ENCODE measurements at regions not wholly inside any gene's neighbourhood (a gene's known extent, or its start where the extent isn't known, plus 50 kb on each side); places are given as distances from the start of the nearest gene placed in this dataset.

- no peaks in the 10 kb centered on the region for H3K27me3 ChIP-seq (ENCODE audit: control insufficient read depth, insufficient read depth, low read length)
- no peak overlapping the region for H3K9ac ChIP-seq (ENCODE audit: insufficient read depth, low read length)
- DNase-seq (ENCODE audit: low read depth in 2 of 2) = no peak
- TF ChIP-seq EZH2 (IDR thresholded peaks at IDR 0.05; ENCODE audit: low read length, missing control alignments) = no peak
- TF ChIP-seq, protein P1, sequence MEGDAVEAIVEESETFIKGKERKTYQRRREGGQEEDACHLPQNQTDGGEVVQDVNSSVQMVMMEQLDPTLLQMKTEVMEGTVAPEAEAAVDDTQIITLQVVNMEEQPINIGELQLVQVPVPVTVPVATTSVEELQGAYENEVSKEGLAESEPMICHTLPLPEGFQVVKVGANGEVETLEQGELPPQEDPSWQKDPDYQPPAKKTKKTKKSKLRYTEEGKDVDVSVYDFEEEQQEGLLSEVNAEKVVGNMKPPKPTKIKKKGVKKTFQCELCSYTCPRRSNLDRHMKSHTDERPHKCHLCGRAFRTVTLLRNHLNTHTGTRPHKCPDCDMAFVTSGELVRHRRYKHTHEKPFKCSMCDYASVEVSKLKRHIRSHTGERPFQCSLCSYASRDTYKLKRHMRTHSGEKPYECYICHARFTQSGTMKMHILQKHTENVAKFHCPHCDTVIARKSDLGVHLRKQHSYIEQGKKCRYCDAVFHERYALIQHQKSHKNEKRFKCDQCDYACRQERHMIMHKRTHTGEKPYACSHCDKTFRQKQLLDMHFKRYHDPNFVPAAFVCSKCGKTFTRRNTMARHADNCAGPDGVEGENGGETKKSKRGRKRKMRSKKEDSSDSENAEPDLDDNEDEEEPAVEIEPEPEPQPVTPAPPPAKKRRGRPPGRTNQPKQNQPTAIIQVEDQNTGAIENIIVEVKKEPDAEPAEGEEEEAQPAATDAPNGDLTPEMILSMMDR (conservative IDR thresholded peaks at IDR 0.05 in 1 of 2, IDR thresholded peaks at IDR 0.05 in 1 of 2; ENCODE audit: low read depth in 1 of 2, low read length in 2 of 2) = no peak
- H3K27ac ChIP-seq (ENCODE audit: insufficient read depth, low read length) = no peak overlapping the region
- no peak overlapping the region for H2AFZ ChIP-seq (ENCODE audit: low read length)
- no peaks in the 10 kb centered on the region for H4K20me1 ChIP-seq (ENCODE audit: control insufficient read depth, extremely low read depth, insufficient read depth, low read length)
- no peaks in the 10 kb centered on the region for H3K79me2 ChIP-seq (ENCODE audit: control insufficient read depth, insufficient read depth, low read length)
- no peak overlapping the region for H3K4me3 ChIP-seq (replicated peaks in 1 of 4; ENCODE audit: control extremely low read depth in 1 of 4, insufficient read depth in 1 of 4, low read depth in 3 of 4, low read length in 4 of 4)
- H3K4me2 ChIP-seq (ENCODE audit: extremely low read depth, insufficient read depth, low read length) = no peak overlapping the region
- H3K4me1 ChIP-seq (ENCODE audit: control insufficient read depth, extremely low read depth, insufficient read depth, low read length) = no peaks in the 10 kb centered on the region
- H3K9me3 ChIP-seq (ENCODE audit: control insufficient read depth, insufficient read depth, low read depth, low read length) = no peaks in the 10 kb centered on the region
- H3K36me3 ChIP-seq (ENCODE audit: control insufficient read depth, insufficient read depth, low read length) = no peaks in the 10 kb centered on the region
Observed at GRCh38 chr3:166453478-166453877, 616.3 kb upstream of the BCHE start.

DNA sequence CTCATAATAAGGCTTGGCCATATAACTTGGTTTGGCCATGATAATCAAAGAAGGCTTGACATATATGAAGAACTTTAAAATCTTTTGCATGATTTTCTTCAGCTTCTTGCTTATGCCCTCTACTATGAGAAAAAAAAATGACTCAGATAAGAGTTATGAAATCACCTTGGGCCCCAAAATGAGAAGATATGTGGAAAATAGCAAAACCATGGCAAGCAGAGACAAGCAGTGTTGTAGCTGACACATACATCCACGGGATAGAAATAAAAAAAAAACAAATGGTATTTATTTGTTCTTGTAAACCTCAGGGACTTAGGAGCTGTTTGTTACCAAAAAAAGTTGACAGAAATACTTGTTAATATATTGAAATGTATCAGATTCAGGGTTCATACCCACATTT, 614.8 kb upstream of the BCHE start:
- Histone ChIP-seq H4K20me1 (ENCODE audit: control insufficient read depth, extremely low read depth, insufficient read depth, low read length) (no peaks in the 10 kb centered on the region), H3K4me2 (ENCODE audit: extremely low read depth, insufficient read depth, low read length) (no peak overlapping the region), H3K27ac (ENCODE audit: insufficient read depth, low read length) (no peak overlapping the region), H3K9me3 (ENCODE audit: control insufficient read depth, insufficient read depth, low read depth, low read length) (no peaks in the 10 kb centered on the region), H3K4me3 (replicated peaks in 1 of 4; ENCODE audit: control extremely low read depth in 1 of 4, insufficient read depth in 1 of 4, low read depth in 3 of 4, low read length in 4 of 4) (no peak overlapping the region), H3K4me1 (ENCODE audit: control insufficient read depth, extremely low read depth, insufficient read depth, low read length) (no peaks in the 10 kb centered on the region), H3K9ac (ENCODE audit: insufficient read depth, low read length) (no peak overlapping the region), H3K79me2 (ENCODE audit: control insufficient read depth, insufficient read depth, low read length) (no peaks in the 10 kb centered on the region), H3K27me3 (ENCODE audit: control insufficient read depth, insufficient read depth, low read length) (no peaks in the 10 kb centered on the region), H3K36me3 (ENCODE audit: control insufficient read depth, insufficient read depth, low read length) (no peaks in the 10 kb centered on the region), H2AFZ (ENCODE audit: low read length) (no peak overlapping the region)
- no peak for DNase-seq (ENCODE audit: low read depth in 2 of 2)
- TF ChIP-seq, protein P1 (conservative IDR thresholded peaks at IDR 0.05 in 1 of 2, IDR thresholded peaks at IDR 0.05 in 1 of 2; ENCODE audit: low read depth in 1 of 2, low read length in 2 of 2) = no peak
- no peak for TF ChIP-seq EZH2 (IDR thresholded peaks at IDR 0.05; ENCODE audit: low read length, missing control alignments)

DNA sequence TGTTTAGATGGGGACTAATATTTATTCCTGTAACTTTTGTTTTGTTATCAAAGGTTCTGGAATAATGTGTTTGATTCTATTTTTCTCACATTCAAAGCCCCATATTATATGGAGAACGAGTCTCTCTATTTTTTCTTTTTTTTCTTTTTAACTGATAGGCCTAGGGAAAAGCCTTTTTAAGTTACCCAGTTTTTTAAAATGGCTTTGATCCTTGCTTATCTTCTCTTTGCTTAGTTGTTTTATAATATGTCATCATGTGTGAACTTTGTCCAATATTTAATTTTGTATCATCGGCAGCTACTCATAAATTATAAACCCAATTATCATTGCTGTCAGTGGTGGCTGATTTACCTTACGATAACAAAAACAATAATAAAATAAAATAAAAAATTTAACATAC, 610.3 kb upstream of the BCHE start:
- Histone ChIP-seq H3K4me2 (ENCODE audit: extremely low read depth, insufficient read depth, low read length) (no peak overlapping the region), H3K27me3 (ENCODE audit: control insufficient read depth, insufficient read depth, low read length) (no peaks in the 10 kb centered on the region), H3K9me3 (ENCODE audit: control insufficient read depth, insufficient read depth, low read depth, low read length) (peaks cover 1% of the 10 kb centered on the region), H3K36me3 (ENCODE audit: control insufficient read depth, insufficient read depth, low read length) (no peaks in the 10 kb centered on the region), H2AFZ (ENCODE audit: low read length) (no peak overlapping the region), H3K4me3 (replicated peaks in 1 of 4; ENCODE audit: control extremely low read depth in 1 of 4, insufficient read depth in 1 of 4, low read depth in 3 of 4, low read length in 4 of 4) (no peak overlapping the region), H3K9ac (ENCODE audit: insufficient read depth, low read length) (no peak overlapping the region), H4K20me1 (ENCODE audit: control insufficient read depth, extremely low read depth, insufficient read depth, low read length) (no peaks in the 10 kb centered on the region), H3K79me2 (ENCODE audit: control insufficient read depth, insufficient read depth, low read length) (no peaks in the 10 kb centered on the region), H3K27ac (ENCODE audit: insufficient read depth, low read length) (no peak overlapping the region), H3K4me1 (ENCODE audit: control insufficient read depth, extremely low read depth, insufficient read depth, low read length) (no peaks in the 10 kb centered on the region)
- TF ChIP-seq EZH2 (IDR thresholded peaks at IDR 0.05; ENCODE audit: low read length, missing control alignments) = no peak
- TF ChIP-seq, protein P1 (conservative IDR thresholded peaks at IDR 0.05 in 1 of 2, IDR thresholded peaks at IDR 0.05 in 1 of 2; ENCODE audit: low read depth in 1 of 2, low read length in 2 of 2) = no peak
- no peak for DNase-seq (ENCODE audit: low read depth in 2 of 2)
